Mesodermal cell (in vitro differentiated cells): ENCODE measurements at regions not wholly inside any gene's neighbourhood (a gene's known extent, or its start where the extent isn't known, plus 50 kb on each side); places are given as distances from the start of the nearest gene placed in this dataset.
A peak's percentile ranks its signal among the peaks of the same experiment; 100 is the strongest.

Experiments
- H3K27ac ChIP-seq: 2 replicates; pipeline ENCODE4 v1.7.0; 2013; ENCODE audit warnings: mild to moderate bottlenecking, low read depth, low read length, moderate library complexity; ENCODE audit not compliant: severe bottlenecking
- H3K36me3 ChIP-seq: 2 replicates; pipeline ENCODE4 v1.7.1; 2013; ENCODE audit warnings: mild to moderate bottlenecking, low read length, moderate library complexity; ENCODE audit not compliant: control insufficient read depth, insufficient read depth
- H3K4me1 ChIP-seq: one replicate; pipeline ENCODE4 v1.7.1; 2013; ENCODE audit warnings: mild to moderate bottlenecking, low read length; ENCODE audit not compliant: insufficient read depth, control insufficient read depth, poor library complexity, severe bottlenecking
- H3K4me3 ChIP-seq: 2 replicates; pipeline ENCODE4 v1.7.0; 2013; ENCODE audit warnings: low read length, control low read depth, mild to moderate bottlenecking; ENCODE audit not compliant: insufficient read depth, poor library complexity, severe bottlenecking; ENCODE audit errors: extremely low read depth
- H3K9me3 ChIP-seq: 2 replicates; pipeline ENCODE4 v1.7.1; 2013; ENCODE audit warnings: mild to moderate bottlenecking, low read length, moderate library complexity; ENCODE audit not compliant: control insufficient read depth
- WGBS, 2 experiments: methylation state at CpG; one replicate each; pipeline ENCODE4 v1.1.5; 2013; ENCODE audit warnings: missing lambda C conversion rate in 2 of 2; ENCODE audit not compliant: insufficient coverage in 2 of 2; 5-methylcytosine and 5-hydroxymethylcytosine counted together

- Histone ChIP-seq H3K4me1 (no peaks in the 10 kb centered on the region), H3K4me3 (no peak overlapping the region), H3K27ac (no peak overlapping the region), H3K9me3 (no peaks in the 10 kb centered on the region), H3K36me3 (no peaks in the 10 kb centered on the region)
- WGBS, 2 experiments = 92 to 97% methylated on average over 6 of the region's 6 CpGs
Measured at GRCh38 chr7:35498416-35498815, 196.5 kb downstream of the HERPUD2 start.

DNA sequence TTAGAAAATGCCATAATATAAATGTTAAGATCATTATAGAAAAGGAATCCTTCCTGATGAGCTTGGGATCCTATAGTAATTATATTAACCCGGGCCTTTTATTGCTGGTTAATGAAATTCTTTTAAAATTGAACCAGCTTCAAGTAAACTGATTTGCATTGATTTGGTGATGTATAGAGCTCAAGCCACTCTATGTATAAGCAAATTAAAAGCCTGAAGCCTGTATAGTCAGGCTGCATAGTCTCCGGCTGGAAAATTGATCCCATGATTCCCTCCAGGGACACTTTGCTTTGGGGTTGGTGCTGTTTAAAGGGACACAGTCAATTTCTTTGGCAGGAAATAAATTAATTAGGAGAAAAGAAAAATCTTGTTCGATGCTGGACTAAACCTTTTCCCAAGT, 199.1 kb downstream of the HERPUD2 start:
- no peak overlapping the region for H3K27ac ChIP-seq
- H3K36me3 ChIP-seq = no peaks in the 10 kb centered on the region
- no peak overlapping the region for H3K4me3 ChIP-seq
- 71 to 80% methylated on average over 1 to 3 of the region's 3 CpGs for WGBS, 2 experiments
- no peaks in the 10 kb centered on the region for H3K4me1 ChIP-seq
- no peaks in the 10 kb centered on the region for H3K9me3 ChIP-seq

DNA sequence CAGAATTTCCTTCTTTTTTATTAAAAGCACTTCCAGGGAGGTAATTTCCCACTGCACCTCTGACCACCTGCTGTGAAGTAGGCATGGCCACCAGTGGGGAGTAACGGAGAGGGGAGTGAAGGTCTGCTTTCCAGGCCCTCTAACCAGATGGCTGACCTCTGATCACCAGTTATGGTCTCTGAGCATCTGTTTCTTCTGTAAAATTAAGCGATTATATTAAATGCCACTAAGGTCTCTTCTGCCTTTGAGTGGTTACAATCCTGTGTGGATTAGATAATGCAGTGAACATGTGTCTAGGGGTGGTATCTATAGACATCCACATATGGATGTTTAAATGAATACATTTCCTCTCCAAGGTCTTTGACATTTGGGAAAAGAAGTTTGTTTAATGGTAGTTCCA, 199.6 kb downstream of the HERPUD2 start:
- WGBS, 2 experiments = 80 to 100% methylated on average over 1 to 2 of the region's 2 CpGs
- Histone ChIP-seq H3K36me3 (no peaks in the 10 kb centered on the region), H3K27ac (no peak overlapping the region), H3K9me3 (no peaks in the 10 kb centered on the region), H3K4me1 (no peaks in the 10 kb centered on the region), H3K4me3 (no peak overlapping the region)

- WGBS, 2 experiments = 86 to 100% methylated on average over 1 to 2 of the region's 3 CpGs
- no peak overlapping the region for H3K4me3 ChIP-seq
Measured at GRCh38 chr7:35494407-35494806, 200.5 kb downstream of the HERPUD2 start.

GRCh38 chr7:35492451-35493175, 202.3 kb downstream of the HERPUD2 start:
- no peaks in the 10 kb centered on the region for H3K9me3 ChIP-seq
- H3K27ac ChIP-seq = no peak overlapping the region
- no peaks in the 10 kb centered on the region for H3K36me3 ChIP-seq
- H3K4me3 ChIP-seq = no peak overlapping the region
- WGBS, 2 experiments = 79 to 92% methylated on average over 8 to 14 of the region's 19 CpGs
- H3K4me1 ChIP-seq = no peaks in the 10 kb centered on the region

More at GRCh38 chr7:35494407-35494806, 200.5 kb downstream of the HERPUD2 start:
- H3K36me3 ChIP-seq = no peaks in the 10 kb centered on the region
- no peak overlapping the region for H3K27ac ChIP-seq
- no peaks in the 10 kb centered on the region for H3K4me1 ChIP-seq
- H3K9me3 ChIP-seq = no peaks in the 10 kb centered on the region

- H3K9me3 ChIP-seq = no peaks in the 10 kb centered on the region
- H3K4me3 ChIP-seq = no peak overlapping the region
- no peak overlapping the region for H3K27ac ChIP-seq
- no peaks in the 10 kb centered on the region for H3K36me3 ChIP-seq
- no peaks in the 10 kb centered on the region for H3K4me1 ChIP-seq
- WGBS, 2 experiments = 67% methylated on average over 1 of the region's 1 CpG; no CpG with 5 or more reads in 1 of the 2 experiments
Measured at GRCh38 chr7:35491233-35491632, 203.7 kb downstream of the HERPUD2 start.

GRCh38 chr7:35487841-35488240, 207.1 kb downstream of the HERPUD2 start:
- Histone ChIP-seq H3K9me3 (no peaks in the 10 kb centered on the region), H3K4me3 (no peak overlapping the region), H3K4me1 (peaks cover 9% of the 10 kb centered on the region), H3K27ac (no peak overlapping the region), H3K36me3 (no peaks in the 10 kb centered on the region)
- WGBS, 2 experiments = 82 to 83% methylated on average over 2 of the region's 2 CpGs

GRCh38 chr7:35487402-35487801, 207.5 kb downstream of the HERPUD2 start:
- H3K36me3 ChIP-seq = no peaks in the 10 kb centered on the region
- WGBS, 2 experiments = 93 to 96% methylated on average over 3 to 5 of the region's 6 CpGs
- no peak overlapping the region for H3K4me3 ChIP-seq
- H3K4me1 ChIP-seq = peaks cover 13% of the 10 kb centered on the region
- no peak overlapping the region for H3K27ac ChIP-seq
- no peaks in the 10 kb centered on the region for H3K9me3 ChIP-seq

GRCh38 chr7:35485436-35485835, 209.5 kb downstream of the HERPUD2 start:
- H3K9me3 ChIP-seq = no peaks in the 10 kb centered on the region
- H3K36me3 ChIP-seq = no peaks in the 10 kb centered on the region
- 62 to 63% methylated on average over 5 of the region's 6 CpGs for WGBS, 2 experiments
- peaks cover 26% of the 10 kb centered on the region for H3K4me1 ChIP-seq
- H3K4me3 ChIP-seq = no peak overlapping the region
- H3K27ac ChIP-seq = peak overlapping the region; percentile 59

- H3K36me3 ChIP-seq = no peaks in the 10 kb centered on the region
- no peaks in the 10 kb centered on the region for H3K9me3 ChIP-seq
- WGBS, 2 experiments = 96% methylated on average over 2 of the region's 2 CpGs
- H3K27ac ChIP-seq = no peak overlapping the region
- H3K4me3 ChIP-seq = no peak overlapping the region
- peaks cover 26% of the 10 kb centered on the region for H3K4me1 ChIP-seq
Measured at GRCh38 chr7:35483568-35483967, 211.4 kb downstream of the HERPUD2 start.

DNA sequence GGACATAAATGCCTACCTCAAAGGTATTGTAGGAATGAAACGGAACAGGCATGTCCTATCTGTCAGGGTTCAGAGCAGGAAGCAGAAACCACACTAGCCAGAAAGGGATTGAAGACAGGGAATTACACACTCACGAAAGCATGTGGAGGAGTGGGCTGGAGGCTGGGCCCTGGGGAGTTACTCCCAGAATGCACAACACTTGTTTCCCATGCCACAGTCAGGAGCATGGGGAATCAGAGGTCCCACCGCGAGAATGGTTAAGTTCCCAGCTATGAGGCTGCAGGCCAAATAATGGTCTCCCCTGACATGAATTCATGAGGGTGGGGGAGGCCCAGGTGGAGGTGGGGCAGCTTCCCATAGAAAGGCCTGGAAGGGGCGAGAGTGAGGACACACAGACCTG, 212.7 kb downstream of the HERPUD2 start:
- peaks cover 26% of the 10 kb centered on the region for H3K4me1 ChIP-seq
- H3K9me3 ChIP-seq = no peaks in the 10 kb centered on the region
- 71 to 83% methylated on average over 3 to 5 of the region's 5 CpGs for WGBS, 2 experiments
- no peak overlapping the region for H3K4me3 ChIP-seq
- no peaks in the 10 kb centered on the region for H3K36me3 ChIP-seq
- peak overlapping the region; percentile 5 for H3K27ac ChIP-seq
